SK-N-SH treated with all-trans-retinoic acid at 6 μM for 48 hours (cell line): ENCODE measurements at regions not wholly inside any gene's neighbourhood (a gene's known extent, or its start where the extent isn't known, plus 50 kb on each side); places are given as distances from the start of the nearest gene placed in this dataset.

Source experiments
- ATAC-seq: fragments of 200-7000 bp; cut with Tn5 transposase; 3 replicates; pipeline ENCODE4 v1.9.1; 2020; ENCODE audit warnings: mild to moderate bottlenecking, moderate library complexity
- ARNTL ChIP-seq: fragments of 450-650 bp; formaldehyde crosslinking; IDR thresholded peaks from 2 replicates; pipeline ENCODE4 v1.5.0; 2020; ENCODE audit warnings: low read depth, mild to moderate bottlenecking, moderate library complexity, borderline replicate concordance
- BACH2 ChIP-seq: fragments of 250-450 bp; sonication (Bioruptor Pico); IDR thresholded peaks from 2 replicates; pipeline ENCODE4 v1.9.0; 2021; ENCODE audit warnings: mild to moderate bottlenecking, borderline replicate concordance
- CREB5 ChIP-seq: fragments of 250-450 bp; sonication (Bioruptor Pico); IDR thresholded peaks from 2 replicates; pipeline ENCODE4 v1.5.1; 2020; ENCODE audit warnings: low read depth, mild to moderate bottlenecking, moderate library complexity
- CSDC2 ChIP-seq: fragments of 250-450 bp; sonication (Bioruptor Pico); IDR thresholded peaks from 2 replicates; pipeline ENCODE4 v1.5.0; 2020; ENCODE audit warnings: mild to moderate bottlenecking, moderate library complexity
- CSRNP3 ChIP-seq: fragments of 250-450 bp; sonication (Bioruptor Pico); IDR thresholded peaks from 2 replicates; pipeline ENCODE4 v1.5.1; 2021; ENCODE audit warnings: mild to moderate bottlenecking, moderate library complexity
- ESRRG ChIP-seq: fragments of 250-450 bp; sonication (Bioruptor Pico); IDR thresholded peaks from 2 replicates; pipeline ENCODE4 v1.6.1; 2021; ENCODE audit warnings: mild to moderate bottlenecking
- GLIS3 ChIP-seq: fragments of 250-450 bp; sonication (Bioruptor Pico); IDR thresholded peaks from 2 replicates; pipeline ENCODE4 v1.5.0; 2020; ENCODE audit warnings: mild to moderate bottlenecking, moderate library complexity
- ISL1 ChIP-seq: fragments of 250-450 bp; sonication (Bioruptor Pico); IDR thresholded peaks from 2 replicates; pipeline ENCODE4 v2.1.2; 2022; ENCODE audit warnings: mild to moderate bottlenecking, moderate library complexity
- OSR1 ChIP-seq: fragments of 250-450 bp; sonication (Bioruptor Pico); IDR thresholded peaks from 2 replicates; pipeline ENCODE4 v1.8.0; 2022; ENCODE audit warnings: moderate library complexity, mild to moderate bottlenecking, inconsistent platforms
- PATZ1 ChIP-seq: fragments of 250-450 bp; sonication (Bioruptor Pico); IDR thresholded peaks from 2 replicates; pipeline ENCODE4 v1.8.0; 2020; ENCODE audit warnings: mild to moderate bottlenecking, moderate library complexity, borderline replicate concordance
- POU6F1 ChIP-seq: fragments of 250-450 bp; sonication (Bioruptor Pico); IDR thresholded peaks from 2 replicates; pipeline ENCODE4 v1.8.0; 2021; ENCODE audit warnings: low read depth, mild to moderate bottlenecking, moderate library complexity, borderline replicate concordance
- PPARA ChIP-seq: fragments of 250-450 bp; sonication (Bioruptor Pico); IDR thresholded peaks from 2 replicates; pipeline ENCODE4 v1.5.0; 2020; ENCODE audit warnings: mild to moderate bottlenecking, borderline replicate concordance
- RARB ChIP-seq: fragments of 250-450 bp; sonication (Bioruptor Pico); IDR thresholded peaks from 2 replicates; pipeline ENCODE4 v1.8.0; 2021; ENCODE audit warnings: mild to moderate bottlenecking, moderate library complexity
- SNAI2 ChIP-seq: fragments of 250-450 bp; sonication (Bioruptor Pico); IDR thresholded peaks from 2 replicates; pipeline ENCODE4 v1.5.0; 2020; ENCODE audit warnings: mild to moderate bottlenecking, moderate library complexity
- TCF4 ChIP-seq: fragments of 250-450 bp; sonication (Bioruptor Pico); IDR thresholded peaks from 2 replicates; pipeline ENCODE4 v1.8.0; 2021; ENCODE audit warnings: mild to moderate bottlenecking, moderate library complexity, borderline replicate concordance
- TOX ChIP-seq: fragments of 250-450 bp; sonication (Bioruptor Pico); IDR thresholded peaks from 2 replicates; pipeline ENCODE4 v1.8.0; 2021; ENCODE audit warnings: mild to moderate bottlenecking, moderate library complexity, borderline replicate concordance
- ZC3H10 ChIP-seq: fragments of 250-450 bp; sonication (Bioruptor Pico); IDR thresholded peaks from 2 replicates; pipeline ENCODE4 v1.5.1; 2021; ENCODE audit warnings: mild to moderate bottlenecking, moderate library complexity
- ZFP30 ChIP-seq: fragments of 450-650 bp; formaldehyde crosslinking; IDR thresholded peaks from 2 replicates; pipeline ENCODE4 v1.5.0; 2022; ENCODE audit warnings: mild to moderate bottlenecking, moderate library complexity
- ZNF565 ChIP-seq: fragments of 450-650 bp; formaldehyde crosslinking; conservative IDR thresholded peaks from 2 replicates; pipeline ENCODE4 v1.5.0; 2020; ENCODE audit warnings: low read depth, mild to moderate bottlenecking, moderate library complexity
- ZNF70 ChIP-seq: fragments of 450-650 bp; formaldehyde crosslinking; IDR thresholded peaks from 2 replicates; pipeline ENCODE4 v1.5.0; 2020; ENCODE audit warnings: mild to moderate bottlenecking, moderate library complexity
- ZNF8 ChIP-seq: fragments of 450-650 bp; formaldehyde crosslinking; IDR thresholded peaks from 2 replicates; pipeline ENCODE4 v1.5.0; 2020; ENCODE audit warnings: mild to moderate bottlenecking, moderate library complexity

- ATAC-seq, result no peak
Observed at GRCh38 chr10:33067481-33067880, 109.5 kb upstream of the ITGB1 start.

GRCh38 chr10:33066558-33067236 is 108.7 kb upstream of the ITGB1 start:
- TF ChIP-seq ZC3H10 (CRISPR knock-in tag) (no peak), ISL1 (CRISPR knock-in tag) (peak; percentile 41; the same call in 1 of the 2 replicates)
- peak; percentile 38; the same call in 2 of the 3 replicates for ATAC-seq

More at GRCh38 chr10:33067481-33067880, 109.5 kb upstream of the ITGB1 start:
- TF ChIP-seq POU6F1 (CRISPR knock-in tag) (no peak), TCF4 (CRISPR knock-in tag) (no peak), ZNF70 (CRISPR knock-in tag) (no peak), ZNF8 (no peak), CREB5 (CRISPR knock-in tag) (no peak), RARB (CRISPR knock-in tag) (no peak), ZNF565 (CRISPR knock-in tag) (no peak), GLIS3 (CRISPR knock-in tag) (no peak), SNAI2 (CRISPR knock-in tag) (no peak), ZFP30 (CRISPR knock-in tag) (no peak), CSDC2 (CRISPR knock-in tag) (no peak), ESRRG (no peak), PPARA (CRISPR knock-in tag) (no peak), BACH2 (CRISPR knock-in tag) (no peak), ZC3H10 (CRISPR knock-in tag) (no peak), TOX (CRISPR knock-in tag) (no peak), ISL1 (CRISPR knock-in tag) (no peak), PATZ1 (CRISPR knock-in tag) (no peak), CSRNP3 (no peak)

- TF ChIP-seq POU6F1 (CRISPR knock-in tag) (no peak), ISL1 (CRISPR knock-in tag) (no peak), TOX (CRISPR knock-in tag) (no peak), BACH2 (CRISPR knock-in tag) (no peak)
- ATAC-seq, result no peak
Observed at GRCh38 chr10:33065111-33065510, 107.1 kb upstream of the ITGB1 start.

GRCh38 chr10:33064706-33065105 is 106.7 kb upstream of the ITGB1 start:
- TF ChIP-seq SNAI2 (CRISPR knock-in tag), result no peak
- no peak for TF ChIP-seq ZNF565 (CRISPR knock-in tag)
- no peak for TF ChIP-seq POU6F1 (CRISPR knock-in tag)
- TF ChIP-seq ESRRG, result no peak
- no peak for TF ChIP-seq ZC3H10 (CRISPR knock-in tag)
- no peak for TF ChIP-seq TOX (CRISPR knock-in tag)
- no peak for TF ChIP-seq GLIS3 (CRISPR knock-in tag)
- TF ChIP-seq ARNTL, result no peak
- no peak for TF ChIP-seq OSR1 (CRISPR knock-in tag)
- no peak for TF ChIP-seq RARB (CRISPR knock-in tag)
- TF ChIP-seq BACH2 (CRISPR knock-in tag), result no peak
- ATAC-seq, result no peak
